Nephron progenitor cell (in vitro differentiated cells): ENCODE measurements at regions not wholly inside any gene's neighbourhood (a gene's known extent, or its start where the extent isn't known, plus 50 kb on each side); places are given as distances from the start of the nearest gene placed in this dataset.
"Not testable (repeated sequence)": the region's sequence is repeated elsewhere in the genome, so short reads cannot be mapped to it uniquely, and the experiment has no call there.

Source experiments
- DNase-seq: peaks from one replicate; pipeline ENCODE4 v3.0.0; 2021
- H3K27ac Mint-ChIP-seq: 2 replicates; pipeline ENCODE4 v1.8.0; 2021; ENCODE audit warnings: mild to moderate bottlenecking, moderate library complexity, mixed read lengths
- H3K27me3 Mint-ChIP-seq: 2 replicates; pipeline ENCODE4 v1.8.0; 2021; ENCODE audit warnings: mild to moderate bottlenecking, low read depth, mixed read lengths; ENCODE audit not compliant: poor library complexity
- H3K36me3 Mint-ChIP-seq: 2 replicates; pipeline ENCODE4 v1.8.0; 2021; ENCODE audit warnings: low read depth, mixed read lengths
- H3K4me1 Mint-ChIP-seq: 2 replicates; pipeline ENCODE4 v1.8.0; 2021; ENCODE audit warnings: mixed read lengths
- H3K4me3 Mint-ChIP-seq: 2 replicates; pipeline ENCODE4 v1.8.0; 2021; ENCODE audit warnings: mild to moderate bottlenecking, moderate library complexity, mixed read lengths
- H3K9me3 Mint-ChIP-seq: 2 replicates; pipeline ENCODE4 v1.8.0; 2021; ENCODE audit warnings: mild to moderate bottlenecking, moderate library complexity, mixed read lengths

GRCh38 chr21:7798446-7798845, 2722.9 kb upstream of the TPTE start:
- not testable (repeated sequence) for H3K4me1 Mint-ChIP-seq, H3K9me3 Mint-ChIP-seq, DNase-seq, H3K36me3 Mint-ChIP-seq, H3K4me3 Mint-ChIP-seq, H3K27me3 Mint-ChIP-seq, H3K27ac Mint-ChIP-seq

GRCh38 chr21:7799697-7800096, 2721.7 kb upstream of the TPTE start:
- not testable (repeated sequence) for H3K4me1 Mint-ChIP-seq, H3K4me3 Mint-ChIP-seq

GRCh38 chr21:7813475-7813874, 2707.9 kb upstream of the TPTE start:
- not testable (repeated sequence) for H3K27me3 Mint-ChIP-seq, H3K27ac Mint-ChIP-seq, H3K9me3 Mint-ChIP-seq, H3K4me1 Mint-ChIP-seq, H3K4me3 Mint-ChIP-seq, H3K36me3 Mint-ChIP-seq, DNase-seq

More at GRCh38 chr21:7799697-7800096, 2721.7 kb upstream of the TPTE start:
- not testable (repeated sequence) for H3K9me3 Mint-ChIP-seq, H3K36me3 Mint-ChIP-seq, DNase-seq, H3K27me3 Mint-ChIP-seq, H3K27ac Mint-ChIP-seq

- not testable (repeated sequence) for DNase-seq, H3K9me3 Mint-ChIP-seq, H3K36me3 Mint-ChIP-seq
Observed at GRCh38 chr21:7817013-7817412, 2704.4 kb upstream of the TPTE start.

GRCh38 chr21:7819301-7819700, 2702.1 kb upstream of the TPTE start:
- H3K27ac Mint-ChIP-seq, H3K9me3 Mint-ChIP-seq, H3K4me1 Mint-ChIP-seq, DNase-seq, H3K4me3 Mint-ChIP-seq, H3K27me3 Mint-ChIP-seq, H3K36me3 Mint-ChIP-seq: not testable (repeated sequence)

More at GRCh38 chr21:7817013-7817412, 2704.4 kb upstream of the TPTE start:
- not testable (repeated sequence) for H3K4me3 Mint-ChIP-seq, H3K27me3 Mint-ChIP-seq, H3K27ac Mint-ChIP-seq, H3K4me1 Mint-ChIP-seq

DNA sequence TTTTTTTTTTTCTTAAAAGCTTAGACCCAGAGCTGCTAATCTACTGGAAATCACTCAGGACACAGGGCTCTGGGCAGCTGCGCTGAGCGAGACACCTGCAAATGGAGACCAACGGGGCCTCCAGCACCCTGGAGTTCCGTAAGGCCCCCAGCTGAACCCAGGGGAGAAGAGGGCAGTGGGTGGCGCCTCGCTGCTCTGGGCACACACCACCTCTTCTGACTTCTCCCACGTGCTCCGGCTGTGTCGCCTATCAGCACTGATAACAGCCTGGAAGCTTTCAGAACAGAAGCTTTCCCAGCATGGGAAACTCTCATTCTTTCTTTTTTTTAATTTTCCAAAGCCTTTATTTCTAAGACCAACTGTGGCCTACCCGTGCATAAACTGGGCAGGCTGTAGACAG, 2695.8 kb upstream of the TPTE start:
- H3K27me3 Mint-ChIP-seq, H3K27ac Mint-ChIP-seq, H3K4me3 Mint-ChIP-seq, DNase-seq, H3K9me3 Mint-ChIP-seq, H3K36me3 Mint-ChIP-seq, H3K4me1 Mint-ChIP-seq: not testable (repeated sequence)

- not testable (repeated sequence) for H3K27me3 Mint-ChIP-seq, DNase-seq, H3K4me3 Mint-ChIP-seq, H3K36me3 Mint-ChIP-seq, H3K4me1 Mint-ChIP-seq, H3K27ac Mint-ChIP-seq, H3K9me3 Mint-ChIP-seq
Observed at GRCh38 chr21:7826174-7826573, 2695.2 kb upstream of the TPTE start.

- not testable (repeated sequence) for DNase-seq, H3K4me3 Mint-ChIP-seq, H3K27me3 Mint-ChIP-seq, H3K4me1 Mint-ChIP-seq, H3K9me3 Mint-ChIP-seq, H3K27ac Mint-ChIP-seq, H3K36me3 Mint-ChIP-seq
Observed at GRCh38 chr21:7828260-7828659, 2693.1 kb upstream of the TPTE start.

DNA sequence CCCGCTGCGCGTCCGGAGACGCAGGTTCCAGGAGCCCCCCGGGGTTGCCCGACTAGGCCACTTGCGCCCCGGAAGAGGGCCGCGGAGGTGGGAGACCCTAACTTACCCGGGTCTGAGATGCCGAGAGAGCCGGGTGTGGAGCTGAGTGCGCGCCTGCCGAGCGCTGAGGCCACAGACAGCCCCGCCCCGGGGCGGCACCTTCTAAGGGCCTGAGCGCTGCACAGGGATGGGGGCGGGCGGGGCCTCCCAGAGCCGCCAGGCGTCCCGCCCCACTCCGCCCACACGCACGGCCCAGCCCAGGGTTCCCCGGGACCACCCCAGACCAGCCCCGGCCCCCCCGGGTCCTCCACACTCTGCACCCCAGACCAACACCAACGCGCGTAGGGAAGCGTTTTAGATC, 2692.0 kb upstream of the TPTE start:
- not testable (repeated sequence) for H3K9me3 Mint-ChIP-seq, H3K4me3 Mint-ChIP-seq, H3K27ac Mint-ChIP-seq, H3K27me3 Mint-ChIP-seq, DNase-seq, H3K4me1 Mint-ChIP-seq, H3K36me3 Mint-ChIP-seq

DNA sequence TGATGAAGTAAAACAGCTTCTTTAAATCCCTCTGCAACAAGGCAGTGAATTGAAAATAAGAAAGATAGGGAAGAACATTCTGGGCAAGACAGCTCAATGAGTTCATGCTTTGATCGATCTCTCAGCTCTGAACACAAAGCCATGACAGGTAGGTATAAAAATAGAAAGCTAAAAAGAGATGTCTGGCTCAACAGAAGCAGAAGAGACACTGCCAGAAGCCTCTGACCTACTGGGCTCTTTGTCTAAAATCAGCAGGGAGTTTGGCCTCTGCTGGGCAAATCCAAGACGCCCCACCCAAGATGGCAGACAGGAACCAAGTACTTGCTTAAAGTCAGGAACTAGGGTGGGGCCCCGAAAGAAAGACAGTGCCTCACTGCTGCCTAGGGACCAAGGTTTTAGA, 2684.1 kb upstream of the TPTE start:
- DNase-seq, H3K36me3 Mint-ChIP-seq, H3K9me3 Mint-ChIP-seq, H3K27ac Mint-ChIP-seq, H3K4me3 Mint-ChIP-seq, H3K27me3 Mint-ChIP-seq, H3K4me1 Mint-ChIP-seq: not testable (repeated sequence)

DNA sequence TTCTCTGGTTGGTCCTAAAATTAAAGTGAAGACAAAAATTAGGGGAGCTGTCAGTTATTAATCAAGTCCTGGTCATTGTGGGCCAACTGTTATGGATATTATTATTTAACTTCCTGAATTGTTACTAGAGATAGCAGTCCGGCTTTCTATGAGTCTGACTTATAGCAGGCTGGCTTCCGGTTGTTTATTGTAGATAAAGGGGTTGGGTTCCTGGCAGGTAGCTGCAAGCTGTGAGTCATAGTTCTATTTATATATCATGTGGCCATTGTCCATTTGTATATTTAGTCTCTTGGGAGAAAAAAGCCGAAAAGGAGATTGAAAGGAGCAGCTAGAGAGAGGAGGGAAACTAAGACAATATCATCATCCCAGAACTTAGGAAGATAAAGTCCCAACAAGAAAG, 2668.0 kb upstream of the TPTE start:
- not testable (repeated sequence) for H3K36me3 Mint-ChIP-seq, H3K27ac Mint-ChIP-seq, H3K4me3 Mint-ChIP-seq, H3K9me3 Mint-ChIP-seq, H3K4me1 Mint-ChIP-seq, DNase-seq, H3K27me3 Mint-ChIP-seq

DNA sequence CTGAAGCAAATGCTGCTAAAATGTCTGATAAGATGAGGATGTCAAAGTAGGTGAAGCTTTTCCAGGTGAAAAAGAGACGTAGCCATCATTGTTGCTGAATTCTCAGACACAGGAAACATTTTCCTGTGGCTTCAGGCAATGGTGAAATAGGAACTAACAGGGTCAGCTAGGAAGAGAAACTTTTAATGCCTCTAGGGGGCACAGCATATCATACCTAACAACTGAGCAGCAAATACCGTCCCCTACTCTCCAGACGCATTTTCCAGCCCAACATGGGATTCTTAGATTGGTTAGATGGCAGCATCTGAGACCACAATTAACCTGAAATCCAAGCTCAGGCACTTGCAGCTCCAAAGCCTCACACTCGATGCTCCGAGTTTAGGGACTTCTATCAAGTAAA, 2667.5 kb upstream of the TPTE start:
- H3K9me3 Mint-ChIP-seq, DNase-seq, H3K27ac Mint-ChIP-seq, H3K4me1 Mint-ChIP-seq, H3K36me3 Mint-ChIP-seq, H3K4me3 Mint-ChIP-seq, H3K27me3 Mint-ChIP-seq: not testable (repeated sequence)
